CD14-positive monocyte (primary cell): ENCODE measurements at regions not wholly inside any gene's neighbourhood (a gene's known extent, or its start where the extent isn't known, plus 50 kb on each side); places are given as distances from the start of the nearest gene placed in this dataset.

Experiments used
- DNase-seq, 3 donors: peaks; one replicate each; pipeline ENCODE4 v3.0.0-alpha.2; 2011 to 2022
- H2AFZ ChIP-seq: 2 replicates; pipeline ENCODE4 v1.6.0; 2012; ENCODE audit warnings: mild to moderate bottlenecking, low read depth, low read length, inconsistent platforms; ENCODE audit not compliant: insufficient read depth, poor library complexity, severe bottlenecking
- H3K27ac ChIP-seq, 2 donors: 1 replicate in 1 of 2; 2 replicates in 1 of 2; pipeline ENCODE4 v1.5.1; 2012 to 2013; ENCODE audit warnings: low read length in 2 of 2, control low read depth in 1 of 2, inconsistent platforms in 1 of 2, low read depth in 1 of 2, mild to moderate bottlenecking in 1 of 2
- H3K27me3 ChIP-seq, 2 donors: one replicate each; pipeline versions ENCODE4 v1.6.0 to v1.6.1; 2011 to 2013; ENCODE audit warnings: low read length in 2 of 2; ENCODE audit not compliant: control insufficient read depth in 2 of 2, insufficient read depth in 2 of 2
- H3K36me3 ChIP-seq, 2 donors: replicated peaks in 1 of 2; 1 replicate in 1 of 2; 2 replicates in 1 of 2; pipeline versions ENCODE4 v1.5.1 to v1.6.1; 2012 to 2013; ENCODE audit warnings: low read length in 2 of 2, control low read depth in 1 of 2, inconsistent platforms in 1 of 2, mild to moderate bottlenecking in 1 of 2; ENCODE audit not compliant: insufficient read depth in 2 of 2, control insufficient read depth in 1 of 2
- H3K4me1 ChIP-seq, 2 donors: 1 replicate in 1 of 2; 2 replicates in 1 of 2; pipeline versions ENCODE4 v1.5.1 to v1.6.1; 2012 to 2013; ENCODE audit warnings: low read length in 2 of 2, control low read depth in 1 of 2, inconsistent platforms in 1 of 2, mild to moderate bottlenecking in 1 of 2, moderate library complexity in 1 of 2; ENCODE audit not compliant: insufficient read depth in 2 of 2, control insufficient read depth in 1 of 2
- H3K4me2 ChIP-seq: replicated peaks from 2 replicates; pipeline ENCODE3; 2012; ENCODE audit warnings: low read length, moderate library complexity, mild to moderate bottlenecking; ENCODE audit not compliant: poor library complexity, severe bottlenecking; ENCODE audit errors: extremely low read depth
- H3K4me3 ChIP-seq, 3 experiments: fragments of 200-600 bp in 1 of 3; sonication (generic) in 1 of 3; replicated peaks in 1 of 3; 1 replicate in 2 of 3; 2 replicates in 1 of 3; pipeline ENCODE4 v1.5.1; 2011 to 2013; ENCODE audit warnings: low read length in 3 of 3, mild to moderate bottlenecking in 3 of 3, control low read depth in 2 of 3, low read depth in 2 of 3, inconsistent platforms in 1 of 3, moderate library complexity in 1 of 3
- H3K79me2 ChIP-seq: 2 replicates; pipeline ENCODE4 v1.6.0; 2012; ENCODE audit warnings: mild to moderate bottlenecking, control low read depth, inconsistent platforms, low read length, moderate library complexity; ENCODE audit not compliant: insufficient read depth
- H3K9ac ChIP-seq: 2 replicates; pipeline ENCODE4 v1.6.0; 2017; ENCODE audit warnings: low read length, mild to moderate bottlenecking; ENCODE audit not compliant: insufficient read depth, poor library complexity, severe bottlenecking
- H3K9me3 ChIP-seq, 2 donors: replicated peaks in 1 of 2; 1 replicate in 1 of 2; 2 replicates in 1 of 2; pipeline versions ENCODE4 v1.5.1 to v1.6.1; 2012 to 2013; ENCODE audit warnings: low read length in 2 of 2, control low read depth in 1 of 2; ENCODE audit not compliant: control insufficient read depth in 1 of 2, insufficient read depth in 1 of 2
- H4K20me1 ChIP-seq: 2 replicates; pipeline ENCODE4 v1.6.0; 2012; ENCODE audit warnings: mild to moderate bottlenecking, low read length, control low read depth, moderate library complexity; ENCODE audit not compliant: insufficient read depth
- H3K27ac Mint-ChIP-seq, 7 donors: one replicate each; pipeline ENCODE4 v1.8.0; 2020; ENCODE audit warnings: mild to moderate bottlenecking in 7 of 7, mixed read lengths in 7 of 7, moderate library complexity in 6 of 7, inconsistent platforms in 2 of 7
- H3K27me3 Mint-ChIP-seq, 3 donors: one replicate each; pipeline ENCODE4 v1.8.0; 2021 to 2022; ENCODE audit warnings: low read depth in 3 of 3, mild to moderate bottlenecking in 3 of 3, mixed read lengths in 3 of 3, moderate library complexity in 3 of 3, inconsistent platforms in 1 of 3
- H3K36me3 Mint-ChIP-seq, 2 donors: one replicate each; pipeline ENCODE4 v1.8.0; 2020; ENCODE audit warnings: mixed read lengths in 2 of 2, inconsistent platforms in 1 of 2, mild to moderate bottlenecking in 1 of 2
- H3K4me1 Mint-ChIP-seq: one replicate; pipeline ENCODE4 v1.8.0; 2020; ENCODE audit warnings: mild to moderate bottlenecking, mixed read lengths
- H3K4me3 Mint-ChIP-seq, 2 donors: one replicate each; pipeline ENCODE4 v1.8.0; 2020; ENCODE audit warnings: mild to moderate bottlenecking in 2 of 2, mixed read lengths in 2 of 2, moderate library complexity in 1 of 2
- H3K9me3 Mint-ChIP-seq, 7 donors: one replicate each; pipeline ENCODE4 v1.8.0; 2020 to 2022; ENCODE audit warnings: mixed read lengths in 7 of 7, mild to moderate bottlenecking in 6 of 7, moderate library complexity in 6 of 7, inconsistent platforms in 2 of 7
- WGBS: methylation state at CpG from one replicate; pipeline ENCODE4 v1.1.5; 2013; ENCODE audit warnings: missing lambda C conversion rate; ENCODE audit not compliant: insufficient coverage; 5-methylcytosine and 5-hydroxymethylcytosine counted together
- intact Hi-C, 2 donors: fragments of 100-400 bp; cut with micrococcal nuclease; formaldehyde crosslinking; loops; one replicate each; pipeline versions ENCODE4 v1.15.0 to v1.15.1; 2023
- TF ChIP-seq, protein P1 (sequence below): fragments of 200-600 bp; IDR thresholded peaks from one replicate; pipeline ENCODE4 v1.8.0; 2022; ENCODE audit warnings: antibody characterized with exemption, mild to moderate bottlenecking

DNA sequence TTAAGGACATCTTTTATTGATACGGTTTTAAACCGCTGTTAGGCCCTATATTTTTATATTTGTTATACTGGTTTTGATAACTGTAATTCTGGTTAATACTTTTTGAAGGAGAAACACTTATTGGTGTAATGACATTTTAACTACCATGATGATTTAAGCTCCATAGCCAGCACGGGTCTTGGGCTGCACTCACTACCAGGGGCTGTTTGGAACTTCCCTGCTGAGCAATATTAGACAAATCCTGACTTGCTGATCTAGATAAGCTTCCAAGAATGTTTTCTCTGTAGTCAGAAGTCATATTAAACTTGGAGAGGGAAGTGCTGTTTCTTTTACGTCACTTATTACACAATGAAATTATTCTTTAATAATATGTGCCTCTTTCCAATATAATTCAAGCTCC, 540.0 kb upstream of the GRAMD2B start:
- Mint-ChIP-seq H3K27me3 (no peaks in the 10 kb centered on the region), H3K36me3 (no peaks in the 10 kb centered on the region), H3K27ac (no peak overlapping the region), H3K9me3 (peaks cover 0 to 6% (median 5%) of the 10 kb centered on the region in 7 donors), H3K4me3 (no peak overlapping the region), H3K4me1 (no peaks in the 10 kb centered on the region)
- no CpG with 5 or more reads among the region's 4 CpGs for WGBS
- H3K4me1 ChIP-seq: no peaks in the 10 kb centered on the region
- TF ChIP-seq, protein P1, sequence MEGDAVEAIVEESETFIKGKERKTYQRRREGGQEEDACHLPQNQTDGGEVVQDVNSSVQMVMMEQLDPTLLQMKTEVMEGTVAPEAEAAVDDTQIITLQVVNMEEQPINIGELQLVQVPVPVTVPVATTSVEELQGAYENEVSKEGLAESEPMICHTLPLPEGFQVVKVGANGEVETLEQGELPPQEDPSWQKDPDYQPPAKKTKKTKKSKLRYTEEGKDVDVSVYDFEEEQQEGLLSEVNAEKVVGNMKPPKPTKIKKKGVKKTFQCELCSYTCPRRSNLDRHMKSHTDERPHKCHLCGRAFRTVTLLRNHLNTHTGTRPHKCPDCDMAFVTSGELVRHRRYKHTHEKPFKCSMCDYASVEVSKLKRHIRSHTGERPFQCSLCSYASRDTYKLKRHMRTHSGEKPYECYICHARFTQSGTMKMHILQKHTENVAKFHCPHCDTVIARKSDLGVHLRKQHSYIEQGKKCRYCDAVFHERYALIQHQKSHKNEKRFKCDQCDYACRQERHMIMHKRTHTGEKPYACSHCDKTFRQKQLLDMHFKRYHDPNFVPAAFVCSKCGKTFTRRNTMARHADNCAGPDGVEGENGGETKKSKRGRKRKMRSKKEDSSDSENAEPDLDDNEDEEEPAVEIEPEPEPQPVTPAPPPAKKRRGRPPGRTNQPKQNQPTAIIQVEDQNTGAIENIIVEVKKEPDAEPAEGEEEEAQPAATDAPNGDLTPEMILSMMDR: no peak
- no peak overlapping the region for H3K9ac ChIP-seq
- peaks cover 0 to 5% of the 10 kb centered on the region in 2 donors for H3K9me3 ChIP-seq
- H2AFZ ChIP-seq: no peak overlapping the region
- no peak overlapping the region for H3K4me3 ChIP-seq
- no peaks in the 10 kb centered on the region for H3K36me3 ChIP-seq
- H3K27ac ChIP-seq: no peak overlapping the region
- no peaks in the 10 kb centered on the region for H3K27me3 ChIP-seq
- H3K4me2 ChIP-seq: no peak overlapping the region
- H4K20me1 ChIP-seq: no peaks in the 10 kb centered on the region
- no peak for DNase-seq
- H3K79me2 ChIP-seq: no peaks in the 10 kb centered on the region
- intact Hi-C loops: no loop called here

DNA sequence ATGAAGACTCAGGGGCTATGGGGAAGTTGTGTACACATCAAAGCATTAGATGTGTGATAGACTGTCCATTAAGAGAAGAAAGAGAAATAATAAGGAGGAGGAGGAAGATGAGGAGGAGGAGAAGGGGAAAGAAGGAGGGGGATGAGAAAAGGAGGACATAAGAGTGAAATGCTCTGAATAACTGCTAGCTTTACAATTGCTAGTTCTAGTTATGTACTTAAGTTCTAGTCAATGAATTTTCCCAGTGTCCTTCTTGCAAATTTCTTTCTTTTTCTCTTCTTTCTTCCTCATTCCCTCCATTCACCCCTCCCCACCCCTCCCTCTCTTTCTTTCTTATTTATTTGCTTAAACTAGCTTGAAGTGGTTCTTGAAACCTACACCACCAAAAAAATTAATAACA, 534.9 kb upstream of the GRAMD2B start:
- H3K4me1 Mint-ChIP-seq: no peaks in the 10 kb centered on the region
- Histone ChIP-seq H3K79me2 (no peaks in the 10 kb centered on the region), H3K4me1 (no peaks in the 10 kb centered on the region), H3K27ac (no peak overlapping the region), H3K4me3 (no peak overlapping the region), H3K9ac (no peak overlapping the region), H3K27me3 (no peaks in the 10 kb centered on the region), H3K9me3 (peaks cover 6 to 9% of the 10 kb centered on the region in 2 donors), H4K20me1 (no peaks in the 10 kb centered on the region), H3K4me2 (no peak overlapping the region), H3K36me3 (no peaks in the 10 kb centered on the region), H2AFZ (no peak overlapping the region)
- H3K9me3 Mint-ChIP-seq: peaks cover 0 to 10% (median 3%) of the 10 kb centered on the region in 7 donors
- intact Hi-C loops: no loop called here
- H3K27me3 Mint-ChIP-seq: peaks cover 0 to 1% (median 0%) of the 10 kb centered on the region in 3 donors
- H3K36me3 Mint-ChIP-seq: no peaks in the 10 kb centered on the region
- no peak for DNase-seq
- no peak overlapping the region for H3K4me3 Mint-ChIP-seq
- TF ChIP-seq, protein P1: no peak
- no peak overlapping the region for H3K27ac Mint-ChIP-seq
